ENCODE measurements at regions not wholly inside any gene's neighbourhood (a gene's known extent, or its start where the extent isn't known, plus 50 kb on each side); places are given as distances from the start of the nearest gene placed in this dataset.

DNA sequence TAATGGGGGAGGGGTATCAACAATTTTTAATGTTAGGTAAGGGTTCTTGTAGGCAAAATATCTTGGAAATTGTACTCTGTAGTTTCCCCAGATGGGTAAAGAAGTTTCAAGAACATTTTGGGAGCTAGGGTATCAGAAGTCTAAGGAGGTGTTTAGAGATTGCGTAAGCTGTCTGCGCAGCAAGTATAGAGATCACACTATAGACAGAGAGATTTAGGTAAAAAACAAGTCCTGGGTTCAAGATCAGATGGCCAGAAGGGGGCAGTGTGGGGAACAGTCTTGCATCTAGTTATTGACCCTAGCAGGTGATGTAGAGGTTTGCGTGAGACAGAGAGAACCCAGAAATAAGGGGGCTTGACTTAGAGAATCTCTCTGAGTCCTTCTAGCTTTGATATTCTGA, 80.8 kb downstream of the S1PR1 start:
- no peak for DNase-seq (ENCODE audit: low read depth)

DNA sequence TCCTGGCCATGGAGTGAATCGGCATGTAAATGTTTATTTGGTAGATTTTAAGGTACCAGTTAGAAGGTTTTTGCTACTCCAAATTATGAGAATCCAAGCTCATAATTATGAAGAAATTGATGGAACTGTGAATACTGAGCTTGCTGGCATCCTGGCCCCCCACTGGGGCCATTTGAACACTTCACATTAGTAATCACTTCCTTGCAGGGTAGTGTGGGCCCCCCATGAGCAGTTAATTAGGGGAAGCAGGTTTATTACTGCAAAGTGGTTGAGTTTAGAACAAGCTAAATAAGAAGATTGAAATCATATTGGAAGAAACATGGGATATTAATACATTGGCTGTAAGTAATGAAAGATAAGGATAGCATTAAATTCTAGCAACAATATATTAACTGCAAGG, 86.7 kb downstream of the S1PR1 start:
- DNase-seq (ENCODE audit: low read depth), result no peak

DNA sequence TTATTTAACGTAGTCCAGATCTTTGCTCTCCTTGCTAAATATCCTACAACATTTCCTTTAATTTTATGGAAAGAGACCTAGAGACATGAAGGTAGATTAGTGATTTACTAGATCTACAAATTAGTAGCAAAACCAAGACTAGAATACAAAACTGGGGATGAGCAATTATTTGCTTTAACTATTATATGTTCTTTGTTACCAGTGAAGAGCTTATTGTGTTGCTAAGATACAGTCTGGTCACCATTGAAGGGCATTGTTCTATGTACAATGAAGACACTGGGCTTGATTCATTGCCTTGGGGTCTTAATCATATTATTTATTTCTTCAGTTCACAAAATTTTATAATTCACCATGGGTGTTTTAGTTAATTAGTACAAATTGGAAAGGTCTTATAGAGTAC, 88.3 kb downstream of the S1PR1 start:
- DNase-seq (ENCODE audit: low read depth), result no peak

DNA sequence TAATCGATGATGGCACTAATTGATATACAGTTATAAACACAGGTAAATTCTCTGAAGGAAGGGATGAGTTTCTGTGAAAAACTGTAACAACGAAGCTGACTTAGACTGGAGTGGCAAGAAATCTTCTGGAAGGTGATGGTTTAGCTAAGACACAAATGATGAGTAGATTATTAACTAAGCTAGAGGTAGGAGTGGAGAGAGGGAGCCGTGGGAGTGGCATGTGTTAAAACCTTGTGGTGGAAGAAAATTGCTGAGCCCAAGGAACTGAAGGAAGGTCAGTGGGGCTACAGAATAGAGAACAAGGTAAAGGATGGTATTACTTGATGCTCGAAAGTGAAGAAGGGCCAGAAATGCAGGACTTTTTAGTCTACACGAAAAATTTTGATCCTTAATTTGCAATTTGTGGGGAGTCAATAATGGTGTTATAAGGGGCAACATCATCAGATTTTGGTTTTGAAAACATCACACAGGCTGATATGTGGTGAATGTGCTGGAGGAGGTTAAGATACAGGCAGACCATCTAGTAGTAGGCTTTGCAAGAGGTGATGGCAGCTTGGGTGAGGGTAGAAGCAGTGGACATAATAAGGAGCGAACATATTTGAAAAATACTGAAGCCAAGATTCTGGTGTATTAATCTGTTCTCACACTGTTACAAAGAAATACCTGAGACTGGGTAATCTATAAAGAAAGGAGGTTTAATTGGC, 93.8 kb downstream of the S1PR1 start:
- DNase-seq (ENCODE audit: low read depth), result no peak

DNA sequence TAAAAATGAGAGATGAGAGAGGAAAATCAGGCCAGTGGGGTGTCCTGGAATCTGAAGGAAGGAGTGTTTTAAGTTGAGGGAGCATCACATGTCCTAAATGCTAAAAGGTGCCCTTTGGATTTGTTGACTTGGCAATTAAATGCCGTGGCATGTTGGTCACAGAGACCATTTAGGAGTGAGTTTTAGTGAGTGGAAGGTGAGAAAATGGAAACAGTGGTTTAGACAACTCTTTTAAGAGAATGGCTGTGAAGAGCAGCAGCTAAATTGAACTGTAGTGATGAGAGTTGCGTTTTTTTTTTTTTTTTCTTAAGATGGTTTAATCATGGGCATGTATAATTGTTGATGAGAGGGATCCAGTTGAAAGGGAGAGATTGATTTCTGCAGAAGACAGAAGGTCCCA, 95.0 kb downstream of the S1PR1 start:
- DNase-seq (ENCODE audit: low read depth), result no peak

DNA sequence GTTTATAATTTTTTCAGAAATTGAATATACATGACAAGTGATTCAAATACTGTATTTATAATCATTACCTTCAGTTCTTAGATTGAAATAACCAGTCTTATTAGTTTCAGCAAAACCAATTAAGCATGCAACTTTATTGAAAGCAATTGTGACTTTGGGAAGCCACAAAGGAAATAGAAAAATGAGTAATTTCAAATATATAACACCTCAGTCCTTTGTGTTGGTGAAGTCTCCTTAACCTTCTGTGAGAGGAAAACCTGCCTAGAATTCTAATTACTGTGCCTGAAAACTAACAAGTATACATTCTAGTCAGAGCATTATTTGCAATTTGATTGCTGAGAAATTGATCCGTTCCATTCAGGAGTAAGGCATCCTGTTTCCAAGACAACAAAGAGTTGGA, 95.8 kb downstream of the S1PR1 start:
- no peak for DNase-seq (ENCODE audit: low read depth)

DNA sequence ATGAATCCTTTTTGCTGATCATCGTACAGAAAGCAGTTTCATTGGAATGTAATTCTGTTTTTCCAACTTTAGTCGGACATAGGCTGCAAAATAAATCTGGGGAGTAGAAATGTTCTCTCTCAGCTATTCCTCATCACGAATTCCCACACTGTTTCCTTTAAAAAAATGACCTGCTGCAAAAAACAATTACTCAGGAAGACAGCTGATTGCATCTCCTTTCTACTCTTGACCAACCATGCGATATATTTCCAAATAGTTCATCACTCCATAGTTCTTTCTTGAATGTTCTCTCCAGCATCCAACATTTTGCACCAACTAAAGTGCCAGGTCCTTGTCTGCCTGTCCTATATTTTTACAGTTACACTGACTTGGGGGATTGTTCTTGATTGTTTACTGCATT, 96.4 kb downstream of the S1PR1 start:
- no peak for DNase-seq (ENCODE audit: low read depth)

DNA sequence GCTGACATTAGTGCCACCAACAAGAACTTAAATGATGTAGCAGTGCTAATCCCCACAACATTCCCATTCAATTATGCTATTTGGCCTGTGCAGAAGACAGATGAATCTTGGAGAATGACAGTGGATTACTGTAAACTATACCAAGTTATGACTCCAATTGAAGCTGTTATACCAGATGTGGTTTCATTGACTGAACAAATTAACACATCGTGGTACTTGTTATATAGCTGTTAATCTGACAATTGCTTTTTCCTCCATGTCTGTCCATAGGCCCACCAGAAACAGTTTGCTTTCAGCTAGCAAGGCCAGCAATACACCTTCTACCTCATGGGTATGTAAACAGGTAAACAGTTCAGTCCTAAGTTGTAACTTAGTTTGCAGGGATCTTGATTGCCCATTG, 101.1 kb downstream of the S1PR1 start:
- DNase-seq (ENCODE audit: low read depth), result no peak

DNA sequence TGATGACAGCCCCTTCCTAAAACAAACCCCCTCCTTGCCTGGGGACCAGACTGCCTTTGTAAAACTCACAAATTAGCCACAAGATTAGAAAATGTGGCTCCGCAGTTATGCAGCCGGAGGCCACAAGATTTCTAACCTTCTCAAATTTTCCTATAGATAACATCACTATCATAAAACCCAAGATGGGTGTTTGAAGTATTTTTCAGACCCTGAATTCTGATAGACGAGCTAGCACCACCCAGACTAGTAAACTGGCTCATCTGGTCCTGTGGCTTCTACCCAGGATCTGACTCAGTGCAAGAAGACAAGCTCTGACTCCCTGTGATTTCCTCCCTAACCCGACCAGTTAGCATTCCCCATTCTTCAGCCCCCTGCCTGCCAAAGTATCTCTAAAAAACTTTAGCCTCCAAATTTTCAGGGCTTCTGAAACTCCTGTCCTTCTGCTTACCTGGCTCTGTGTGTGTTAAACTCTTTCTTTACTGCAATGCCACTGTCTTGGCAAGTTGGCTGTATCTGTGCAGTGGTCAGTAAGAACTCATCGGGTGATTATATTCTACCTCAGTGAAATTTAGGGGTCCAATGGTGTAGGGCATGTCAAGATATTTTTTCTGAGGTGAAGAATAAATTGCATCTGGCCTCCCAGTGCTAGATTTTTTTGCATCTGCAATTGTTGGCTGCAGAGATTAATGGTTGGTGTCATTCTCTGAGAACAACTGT, 102.1 kb downstream of the S1PR1 start:
- peak; percentile 18 for DNase-seq (ENCODE audit: low read depth)

DNA sequence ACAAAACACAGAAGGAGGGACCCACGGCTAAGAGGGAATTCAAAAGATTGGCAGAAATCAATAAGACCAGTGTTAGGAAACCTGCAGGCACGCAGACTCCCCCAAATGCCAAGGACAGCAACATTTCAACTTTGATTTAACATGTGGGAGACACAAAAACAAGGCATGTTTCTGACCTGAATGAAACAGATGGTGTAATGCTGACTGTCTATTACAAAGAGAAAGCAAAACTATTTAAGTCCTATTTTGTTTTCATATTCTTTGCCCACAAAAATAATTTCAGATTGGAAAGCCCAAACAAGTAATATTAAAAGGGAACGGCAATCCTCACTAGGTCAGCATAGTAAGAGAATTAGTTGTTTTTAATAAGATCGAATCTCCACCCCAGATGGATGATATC, 107.9 kb downstream of the S1PR1 start:
- DNase-seq (ENCODE audit: low read depth), result no peak

DNA sequence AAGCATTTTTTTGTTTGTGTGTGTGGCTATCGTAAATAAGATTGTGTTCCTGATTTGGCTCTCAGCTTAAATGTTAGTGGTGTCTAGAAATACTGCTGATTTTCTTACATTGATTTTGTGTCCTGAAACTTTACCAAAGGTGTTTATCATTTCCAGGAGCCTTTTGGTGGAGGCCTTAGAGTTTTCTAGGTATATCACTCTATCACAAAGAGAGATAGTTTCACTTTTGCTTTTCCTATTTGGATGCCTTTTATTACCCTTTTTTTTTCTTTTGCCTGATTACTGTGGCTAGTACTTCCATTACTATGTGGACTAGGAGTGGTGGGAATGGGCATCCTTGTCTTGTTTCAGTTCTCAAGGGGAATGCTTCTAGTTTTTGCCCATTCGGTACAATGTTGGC, 109.6 kb downstream of the S1PR1 start:
- peak; percentile 22 for DNase-seq (ENCODE audit: low read depth)

DNA sequence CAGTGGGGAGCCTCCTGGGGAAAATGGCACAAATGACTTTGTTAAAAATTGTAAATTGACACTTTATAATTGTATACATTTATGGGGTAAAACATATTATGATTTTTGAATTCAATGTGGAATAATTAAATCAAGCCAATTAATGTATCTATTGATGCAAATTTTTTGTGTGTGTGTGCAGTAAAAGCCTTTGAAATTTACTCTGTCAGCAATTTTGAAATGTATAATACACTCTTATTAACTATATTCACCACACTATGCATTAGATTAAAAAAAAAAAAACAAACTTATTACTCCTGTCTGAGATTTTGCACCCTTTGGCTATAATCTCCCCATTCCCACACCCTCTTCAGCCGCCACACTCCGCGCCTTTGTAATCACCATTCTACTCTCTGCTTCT, 119.2 kb downstream of the S1PR1 start:
- DNase-seq (ENCODE audit: low read depth), result no peak

DNA sequence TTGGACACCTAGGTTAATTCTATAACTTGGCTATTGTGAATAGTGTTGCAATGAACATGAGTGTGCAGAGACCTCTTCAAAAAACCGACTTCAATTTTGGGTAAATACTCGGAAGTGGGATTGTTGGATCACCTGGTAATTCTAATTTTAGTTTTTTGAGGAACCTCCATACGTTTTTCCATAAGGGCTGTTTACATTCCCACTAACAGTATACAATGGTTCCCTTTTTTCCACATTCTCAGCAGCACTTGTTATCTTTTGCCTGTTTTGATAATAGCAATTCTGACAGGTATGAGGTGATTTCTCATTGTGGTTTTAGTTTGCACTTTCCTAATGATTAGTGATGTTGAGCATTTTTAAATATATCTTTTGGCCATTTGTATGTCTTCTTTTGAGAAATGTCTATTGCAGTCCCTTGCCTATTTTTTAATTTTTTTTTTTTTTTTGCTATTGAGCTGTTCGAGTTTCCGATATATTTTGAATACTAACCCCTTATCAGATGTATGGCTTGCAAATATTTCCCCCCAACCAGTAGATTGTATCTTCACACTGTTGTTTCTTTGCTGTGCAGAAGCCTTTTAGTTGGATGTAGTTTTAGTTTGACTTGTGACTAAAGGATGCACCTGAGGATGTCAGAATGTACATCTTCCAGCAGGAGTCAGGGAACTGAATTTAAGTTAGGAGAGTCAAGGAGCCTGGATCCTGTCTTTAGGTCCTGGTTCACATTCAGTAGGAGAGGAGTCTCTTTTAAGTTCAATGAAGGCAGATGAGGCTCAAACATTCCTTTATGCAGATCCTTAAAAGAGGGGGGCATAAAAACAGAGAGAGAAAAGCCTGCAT, 120.0 kb downstream of the S1PR1 start:
- no peak for DNase-seq (ENCODE audit: low read depth)

DNA sequence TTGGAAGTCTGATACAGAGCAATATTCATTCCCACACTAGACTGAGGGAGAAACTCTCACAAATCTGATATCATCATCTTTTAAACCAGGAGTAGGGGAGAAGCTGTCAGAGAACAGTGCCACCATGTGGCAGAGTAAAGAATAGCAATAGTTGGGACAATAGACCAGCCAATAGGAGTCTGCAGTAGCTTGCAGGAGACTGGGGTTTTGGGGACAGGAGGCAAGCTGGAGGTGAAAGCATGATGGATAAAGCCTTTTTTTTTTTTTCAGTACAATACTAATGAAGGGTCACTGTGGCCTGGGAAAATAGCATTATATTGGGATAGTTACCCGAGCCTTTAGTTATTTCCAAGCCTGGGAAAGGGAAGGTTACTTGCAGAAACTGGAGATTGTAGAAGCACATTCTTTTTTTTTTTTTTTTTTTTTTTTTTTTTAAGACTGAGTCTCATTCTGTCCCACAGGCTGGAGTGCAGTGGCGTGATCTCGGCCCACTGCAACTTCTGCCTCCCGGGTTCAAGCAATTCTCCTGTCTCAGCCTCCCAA, 120.7 kb downstream of the S1PR1 start:
- DNase-seq (ENCODE audit: low read depth), result peak; percentile 80

DNA sequence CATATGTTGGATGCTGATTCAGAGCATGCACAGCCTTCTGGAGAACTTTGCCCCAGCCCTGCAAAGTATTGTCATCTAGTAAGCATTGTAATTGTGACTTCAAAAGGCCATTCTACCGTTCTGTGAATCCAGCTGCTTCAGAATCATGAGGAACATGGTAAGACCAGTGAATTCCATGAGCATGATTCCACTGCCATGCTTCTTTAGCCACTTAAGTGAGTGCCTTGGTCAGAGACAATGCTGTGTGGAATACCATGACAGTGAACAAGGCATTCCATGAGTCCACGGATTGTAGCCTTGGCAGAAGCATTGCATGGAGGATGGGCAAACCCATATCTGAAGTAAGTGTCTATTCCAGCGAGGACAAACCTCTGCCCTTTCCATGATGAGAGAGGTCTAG, 123.7 kb downstream of the S1PR1 start:
- DNase-seq (ENCODE audit: low read depth), result no peak

DNA sequence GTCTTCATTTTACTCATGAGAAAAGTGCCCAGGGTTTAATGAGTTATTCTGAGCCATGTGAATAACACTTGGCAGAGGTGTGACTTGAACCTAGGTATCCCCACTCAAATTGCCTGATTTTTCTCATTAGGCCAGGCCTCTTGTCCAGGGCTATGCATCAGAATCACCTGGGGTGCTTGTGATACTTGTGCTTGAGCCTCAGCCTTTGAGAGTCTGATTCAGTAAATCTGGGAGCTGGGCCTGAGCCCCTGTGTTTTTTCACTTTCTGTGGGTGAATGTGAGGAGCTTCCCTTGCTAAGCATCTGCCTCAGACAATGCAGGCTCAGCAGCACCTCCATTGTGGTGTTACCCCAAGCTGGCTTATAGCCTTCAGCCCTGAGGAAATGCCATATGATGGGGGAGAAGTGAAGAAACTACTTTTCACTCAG, 127.1 kb downstream of the S1PR1 start:
- DNase-seq (ENCODE audit: low read depth), result no peak

DNA sequence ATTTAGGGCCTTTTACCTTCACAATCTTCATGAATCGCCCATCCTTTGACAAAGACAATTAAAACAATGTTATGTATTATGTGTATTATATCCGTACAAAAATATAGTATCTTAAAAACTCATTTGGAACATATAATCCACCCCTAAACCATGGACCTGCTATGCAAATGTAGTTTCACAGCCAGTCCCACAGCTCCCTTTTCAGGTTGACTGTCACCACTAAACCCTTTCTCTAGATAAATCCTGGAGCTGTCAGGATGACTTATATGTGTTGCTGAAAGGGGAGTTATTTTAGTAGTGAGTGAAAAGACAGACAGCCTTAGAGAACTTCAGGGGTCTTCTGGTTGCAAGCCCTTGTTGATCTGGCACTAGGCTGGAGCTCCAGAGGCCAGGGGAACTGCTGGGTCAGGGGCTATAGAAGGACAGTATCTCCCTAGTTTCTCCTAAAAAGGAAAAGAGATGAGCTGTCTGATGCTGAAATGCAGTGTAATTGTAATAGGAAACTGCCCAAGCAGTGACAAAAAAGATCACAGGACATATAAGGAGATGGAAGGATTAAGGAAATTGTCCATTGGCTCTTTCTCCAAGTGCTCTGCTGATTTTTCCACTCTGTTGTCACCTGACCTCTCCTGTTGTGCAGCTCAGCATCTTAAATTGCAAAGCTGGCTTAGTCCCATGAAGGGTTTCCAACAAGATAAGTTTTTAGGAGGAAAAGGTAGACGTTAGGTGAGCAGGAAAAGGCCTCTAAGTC, 127.7 kb downstream of the S1PR1 start:
- DNase-seq (ENCODE audit: low read depth), result peak; percentile 45

DNA sequence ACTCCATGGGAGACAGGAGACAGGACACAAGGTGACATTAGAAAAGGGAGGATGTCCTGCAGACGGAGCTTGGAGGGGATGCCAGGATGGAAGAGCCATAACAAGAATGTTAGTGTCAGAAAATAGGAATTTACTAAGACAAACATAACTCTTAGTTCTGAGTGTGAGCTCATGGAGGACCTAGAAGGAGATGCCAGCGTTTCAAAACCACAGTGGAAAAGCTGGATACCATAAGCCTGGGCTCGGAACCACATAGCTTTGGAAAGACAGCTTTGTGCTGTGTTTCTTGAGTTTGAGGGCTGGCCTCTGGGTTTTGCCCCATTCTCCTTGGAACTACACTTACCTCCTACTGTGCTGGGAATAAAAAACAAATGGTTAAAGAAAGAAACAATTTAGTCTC, 128.4 kb downstream of the S1PR1 start:
- DNase-seq (ENCODE audit: low read depth), result peak; percentile 70

DNA sequence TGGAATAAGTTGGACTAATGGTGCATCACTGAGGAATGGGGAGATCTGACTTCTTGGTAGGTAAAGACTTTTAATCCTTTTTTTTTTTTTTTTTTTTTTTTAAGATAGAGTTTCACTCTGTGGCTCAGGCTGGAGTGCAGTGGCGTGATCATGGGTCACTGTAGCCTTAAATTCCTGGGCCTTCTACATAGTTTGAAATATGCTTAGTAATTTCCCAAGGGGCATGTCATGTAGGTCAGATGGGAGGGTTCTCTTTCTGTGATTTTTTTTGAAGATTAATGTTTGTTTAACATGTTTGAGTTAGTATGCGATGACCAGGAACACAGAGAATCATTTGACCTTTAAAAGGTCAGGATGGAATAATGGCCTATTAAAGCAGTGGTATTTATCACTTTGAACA, 129.1 kb downstream of the S1PR1 start:
- no peak for DNase-seq (ENCODE audit: low read depth)

DNA sequence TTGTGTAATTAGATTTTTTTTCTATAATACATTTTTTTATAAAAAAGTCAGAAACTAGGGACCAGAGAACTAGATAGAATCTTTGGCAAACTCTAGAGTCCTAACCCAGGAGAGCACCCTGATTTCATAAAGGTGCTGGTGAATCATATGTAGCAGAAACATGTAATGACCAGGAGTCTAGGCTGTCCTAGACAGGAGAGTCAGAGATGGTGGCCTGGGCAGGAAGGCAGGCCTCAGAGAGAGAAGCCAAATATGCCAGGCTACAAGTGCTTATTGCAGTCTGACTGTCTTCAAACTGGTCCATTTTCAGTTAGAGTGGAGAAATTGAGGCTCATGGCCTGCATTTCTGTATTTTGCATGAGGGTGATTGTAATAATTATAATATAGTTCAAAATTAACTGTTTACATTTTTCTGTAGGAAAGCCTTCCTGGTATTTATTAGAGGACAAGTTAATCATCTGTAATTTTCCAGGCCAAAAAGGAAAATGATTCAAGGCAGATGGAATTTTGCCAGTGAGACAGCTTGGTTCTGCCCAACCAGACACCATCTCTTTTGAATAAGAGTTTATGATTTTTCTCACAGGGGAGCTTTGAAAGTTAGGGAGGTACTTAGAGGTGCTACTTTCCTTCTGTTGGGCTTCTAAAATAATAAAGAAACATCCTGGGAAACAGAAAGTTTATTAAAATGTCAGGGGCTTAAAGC, 129.8 kb downstream of the S1PR1 start:
- peak; percentile 72 for DNase-seq (ENCODE audit: low read depth)

DNA sequence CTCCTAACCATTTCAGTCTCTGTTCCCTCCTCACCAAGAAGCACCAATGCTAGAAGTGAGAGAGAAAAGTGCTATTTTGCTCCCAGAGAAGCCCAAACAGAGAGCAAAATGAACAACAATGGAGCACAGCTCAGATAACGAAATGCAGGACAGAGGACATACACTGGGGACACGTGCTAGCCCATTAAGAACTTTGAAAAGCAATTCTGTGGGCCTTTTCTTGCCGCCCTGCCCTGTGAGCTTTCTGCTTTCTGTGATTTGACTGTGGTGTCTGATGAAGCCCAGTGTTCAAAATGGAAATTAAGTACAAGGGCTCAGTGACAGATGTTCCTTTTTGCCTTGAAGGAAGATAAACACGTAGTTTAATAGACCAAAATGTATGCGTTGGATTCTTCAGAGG, 130.8 kb downstream of the S1PR1 start:
- no peak for DNase-seq (ENCODE audit: low read depth)

Measured in M059J (cell line).